ENCODE measurements at regions not wholly inside any gene's neighbourhood (a gene's known extent, or its start where the extent isn't known, plus 50 kb on each side); places are given as distances from the start of the nearest gene placed in this dataset.

DNA sequence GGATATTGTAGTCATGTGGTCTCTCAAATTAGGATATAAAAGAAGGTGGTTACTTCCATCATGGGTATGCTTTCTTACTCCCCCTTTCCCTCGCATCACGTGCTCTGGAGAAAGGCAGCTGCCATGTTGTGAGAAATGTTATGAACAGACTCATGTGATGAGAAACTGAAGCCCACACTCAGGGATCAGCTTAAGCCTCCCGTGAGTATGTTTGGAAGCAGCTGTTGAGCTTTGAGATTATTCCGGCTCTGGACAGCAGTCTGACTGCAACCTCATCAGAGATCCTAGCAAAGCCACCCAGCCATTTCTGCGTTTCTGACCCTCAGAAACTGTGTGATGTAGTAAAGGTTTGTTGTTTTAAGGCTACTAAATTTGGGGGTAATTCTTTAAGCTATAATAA, 700.1 kb downstream of the ADCYAP1 start:
- Histone ChIP-seq H3K36me3 (ENCODE audit: control insufficient read depth, insufficient read depth, low read length) (no peaks in the 10 kb centered on the region), H3K4me1 (no peaks in the 10 kb centered on the region), H3K9me3 (no peaks in the 10 kb centered on the region), H3K27me3 (replicated peaks; ENCODE audit: control insufficient read depth, insufficient read depth, low read length) (no peaks in the 10 kb centered on the region), H3K4me3 (ENCODE audit: low read depth, low read length) (no peak overlapping the region)
- CTCF ChIA-PET, result no interaction called here
- TF ChIP-seq, protein P1, sequence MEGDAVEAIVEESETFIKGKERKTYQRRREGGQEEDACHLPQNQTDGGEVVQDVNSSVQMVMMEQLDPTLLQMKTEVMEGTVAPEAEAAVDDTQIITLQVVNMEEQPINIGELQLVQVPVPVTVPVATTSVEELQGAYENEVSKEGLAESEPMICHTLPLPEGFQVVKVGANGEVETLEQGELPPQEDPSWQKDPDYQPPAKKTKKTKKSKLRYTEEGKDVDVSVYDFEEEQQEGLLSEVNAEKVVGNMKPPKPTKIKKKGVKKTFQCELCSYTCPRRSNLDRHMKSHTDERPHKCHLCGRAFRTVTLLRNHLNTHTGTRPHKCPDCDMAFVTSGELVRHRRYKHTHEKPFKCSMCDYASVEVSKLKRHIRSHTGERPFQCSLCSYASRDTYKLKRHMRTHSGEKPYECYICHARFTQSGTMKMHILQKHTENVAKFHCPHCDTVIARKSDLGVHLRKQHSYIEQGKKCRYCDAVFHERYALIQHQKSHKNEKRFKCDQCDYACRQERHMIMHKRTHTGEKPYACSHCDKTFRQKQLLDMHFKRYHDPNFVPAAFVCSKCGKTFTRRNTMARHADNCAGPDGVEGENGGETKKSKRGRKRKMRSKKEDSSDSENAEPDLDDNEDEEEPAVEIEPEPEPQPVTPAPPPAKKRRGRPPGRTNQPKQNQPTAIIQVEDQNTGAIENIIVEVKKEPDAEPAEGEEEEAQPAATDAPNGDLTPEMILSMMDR (IDR thresholded peaks at IDR 0.05; ENCODE audit: insufficient read depth in 1 of 2, low read depth in 1 of 2, low read length in 1 of 2, severe bottlenecking in 1 of 2, unreplicated experiment in 1 of 2), result no peak
- POLR2A ChIA-PET, result no interaction called here
- no peak for DNase-seq
- no peaks in the 10 kb centered on the region for H3K4me1 Mint-ChIP-seq (ENCODE audit: low read depth, unreplicated experiment)
- H3K27ac Mint-ChIP-seq (ENCODE audit: unreplicated experiment), result no peak overlapping the region
- H3K9me3 Mint-ChIP-seq (ENCODE audit: unreplicated experiment), result no peaks in the 10 kb centered on the region
- H3K4me3 Mint-ChIP-seq (ENCODE audit: unreplicated experiment), result no peak overlapping the region
- H3K36me3 Mint-ChIP-seq (ENCODE audit: insufficient read depth, unreplicated experiment), result no peaks in the 10 kb centered on the region
- BruUV-seq (replicated peaks), result no TSS peak
- intact Hi-C loops (cut with micrococcal nuclease; ENCODE audit: unreplicated experiment), result no loop called here
- peaks cover 13% of the 10 kb centered on the region for H3K27me3 Mint-ChIP-seq (ENCODE audit: insufficient read depth, unreplicated experiment)

- Mint-ChIP-seq H3K4me1 (ENCODE audit: low read depth, unreplicated experiment) (no peaks in the 10 kb centered on the region), H3K27ac (ENCODE audit: unreplicated experiment) (no peak overlapping the region), H3K4me3 (ENCODE audit: unreplicated experiment) (no peak overlapping the region), H3K9me3 (ENCODE audit: unreplicated experiment) (no peaks in the 10 kb centered on the region), H3K27me3 (ENCODE audit: insufficient read depth, unreplicated experiment) (peaks cover 6% of the 10 kb centered on the region), H3K36me3 (ENCODE audit: insufficient read depth, unreplicated experiment) (no peaks in the 10 kb centered on the region)
- intact Hi-C loops (cut with micrococcal nuclease; ENCODE audit: unreplicated experiment), result no loop called here
- TF ChIP-seq, protein P1 (IDR thresholded peaks at IDR 0.05; ENCODE audit: insufficient read depth in 1 of 2, low read depth in 1 of 2, low read length in 1 of 2, severe bottlenecking in 1 of 2, unreplicated experiment in 1 of 2), result no peak
- ChIA-PET POLR2A (no interaction called here), CTCF (no interaction called here)
- no peaks in the 10 kb centered on the region for H3K9me3 ChIP-seq
- no TSS peak for BruUV-seq (replicated peaks)
- no peak overlapping the region for H3K4me3 ChIP-seq (ENCODE audit: low read depth, low read length)
- no peaks in the 10 kb centered on the region for H3K4me1 ChIP-seq
- no peaks in the 10 kb centered on the region for H3K36me3 ChIP-seq (ENCODE audit: control insufficient read depth, insufficient read depth, low read length)
- no peaks in the 10 kb centered on the region for H3K27me3 ChIP-seq (replicated peaks; ENCODE audit: control insufficient read depth, insufficient read depth, low read length)
- no peak for DNase-seq
These were observed 713.7 kb downstream of the ADCYAP1 start for GRCh38 chr18:1618364-1618763.

DNA sequence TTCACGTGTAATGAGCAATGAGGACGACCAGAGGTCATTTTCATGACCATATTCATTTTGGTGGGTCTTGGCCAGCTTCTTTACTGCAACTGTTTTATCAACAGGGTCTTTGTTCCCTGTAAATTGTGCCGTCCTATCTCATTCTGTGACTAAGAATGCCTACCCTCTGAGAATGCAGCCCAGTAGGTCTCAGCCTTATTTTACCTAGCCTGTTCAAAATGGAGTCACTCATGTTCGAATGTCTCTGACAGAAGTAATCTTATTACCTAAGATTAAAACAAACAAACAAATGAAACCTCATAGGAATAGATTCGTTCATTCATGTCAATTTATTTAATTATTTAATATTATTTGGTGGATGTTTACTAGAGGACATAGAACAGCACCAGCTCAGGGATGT, 714.8 kb downstream of the ADCYAP1 start:
- Mint-ChIP-seq H3K4me3 (ENCODE audit: unreplicated experiment) (no peak overlapping the region), H3K27ac (ENCODE audit: unreplicated experiment) (no peak overlapping the region), H3K9me3 (ENCODE audit: unreplicated experiment) (no peaks in the 10 kb centered on the region), H3K27me3 (ENCODE audit: insufficient read depth, unreplicated experiment) (peaks cover 4% of the 10 kb centered on the region), H3K4me1 (ENCODE audit: low read depth, unreplicated experiment) (no peaks in the 10 kb centered on the region), H3K36me3 (ENCODE audit: insufficient read depth, unreplicated experiment) (no peaks in the 10 kb centered on the region)
- Histone ChIP-seq H3K36me3 (ENCODE audit: control insufficient read depth, insufficient read depth, low read length) (no peaks in the 10 kb centered on the region), H3K4me3 (ENCODE audit: low read depth, low read length) (no peak overlapping the region), H3K4me1 (no peaks in the 10 kb centered on the region), H3K27me3 (replicated peaks; ENCODE audit: control insufficient read depth, insufficient read depth, low read length) (no peaks in the 10 kb centered on the region), H3K9me3 (no peaks in the 10 kb centered on the region)
- no TSS peak for BruUV-seq (replicated peaks)
- ChIA-PET CTCF (no interaction called here), POLR2A (no interaction called here)
- TF ChIP-seq, protein P1 (IDR thresholded peaks at IDR 0.05; ENCODE audit: insufficient read depth in 1 of 2, low read depth in 1 of 2, low read length in 1 of 2, severe bottlenecking in 1 of 2, unreplicated experiment in 1 of 2), result no peak
- no peak for DNase-seq
- intact Hi-C loops (cut with micrococcal nuclease; ENCODE audit: unreplicated experiment), result no loop called here

Data from Caco-2 (cell line).